WTC11 (cell line): ENCODE measurements at regions not wholly inside any gene's neighbourhood (a gene's known extent, or its start where the extent isn't known, plus 50 kb on each side); places are given as distances from the start of the nearest gene placed in this dataset.

Experiments used
- TEAD1 ChIP-seq: sonication (generic); formaldehyde crosslinking; IDR thresholded peaks from 2 replicates; pipeline ENCODE4 v1.8.0; 2022; ENCODE audit warnings: mild to moderate bottlenecking, missing genetic modification reagents
- TEAD4 ChIP-seq: sonication (generic); formaldehyde crosslinking; IDR thresholded peaks from 2 replicates; pipeline ENCODE4 v1.8.0; 2022; ENCODE audit warnings: mild to moderate bottlenecking, missing genetic modification reagents

DNA sequence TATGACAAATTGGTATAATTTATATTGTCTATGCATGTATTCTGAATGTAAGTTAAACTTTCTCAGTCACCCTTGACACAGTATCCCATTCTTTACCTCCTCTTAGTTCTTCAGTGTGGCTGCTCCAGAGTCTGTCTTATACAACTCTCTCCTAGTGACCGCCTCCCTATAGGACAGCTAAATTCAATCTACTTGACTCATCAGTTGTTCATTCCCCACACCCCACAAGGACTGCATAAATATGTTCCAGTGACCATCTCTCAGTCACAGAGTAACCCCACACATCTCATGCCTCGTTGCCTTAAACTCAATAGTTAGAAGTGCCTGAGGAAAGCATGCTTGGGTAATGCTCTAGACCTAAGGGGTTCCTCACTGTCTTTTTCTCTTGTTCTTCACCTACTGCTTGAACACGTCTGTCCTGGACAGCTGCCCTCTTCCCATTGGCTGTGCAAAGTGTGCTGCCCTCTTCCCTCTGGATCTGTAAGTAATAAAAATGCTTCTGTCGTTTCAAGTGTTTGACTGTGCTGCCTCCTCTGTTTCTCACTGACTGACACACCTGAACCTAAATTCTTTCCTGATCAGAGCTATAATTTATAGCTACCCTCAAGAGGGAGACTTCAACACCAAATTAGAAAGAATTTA, 494.6 kb upstream of the GRM3 start:
- TF ChIP-seq TEAD4 (no peak), TEAD1 (CRISPR knock-in tag) (no peak)
